ENCODE measurements at regions not wholly inside any gene's neighbourhood (a gene's known extent, or its start where the extent isn't known, plus 50 kb on each side); places are given as distances from the start of the nearest gene placed in this dataset.

GRCh38 chr16:50878966-50879615, 137.2 kb downstream of the CYLD start:
- Histone ChIP-seq H3K4me1 (ENCODE audit: control insufficient read depth, insufficient read depth, low read length) (no peaks in the 10 kb centered on the region), H3K4me3 (ENCODE audit: low read length) (no peak overlapping the region), H3K27me3 (ENCODE audit: control insufficient read depth, insufficient read depth, low read length) (peaks cover 2% of the 10 kb centered on the region), H3K36me3 (ENCODE audit: control insufficient read depth, insufficient read depth, low read length) (no peaks in the 10 kb centered on the region), H3K9me3 (ENCODE audit: control insufficient read depth, insufficient read depth, low read length) (no peaks in the 10 kb centered on the region), H3K27ac (ENCODE audit: low read length) (no peak overlapping the region)
- intact Hi-C loops (cut with micrococcal nuclease), result no loop called here
- TF ChIP-seq CTCF (IDR thresholded peaks at IDR 0.05), result no peak
- no peak for DNase-seq
- no peak for ATAC-seq
- Mint-ChIP-seq H3K9me3 (no peaks in the 10 kb centered on the region), H3K27ac (no peak overlapping the region), H3K36me3 (no peaks in the 10 kb centered on the region), H3K4me3 (no peak overlapping the region), H3K27me3 (ENCODE audit: low read depth in 2 of 2) (peaks cover 16 to 37% of the 10 kb centered on the region in 2 donors), H3K4me1 (no peaks in the 10 kb centered on the region)
- 84% methylated on average over 13 of the region's 15 CpGs for WGBS (ENCODE audit: insufficient coverage)

GRCh38 chr16:50878536-50878935, 136.7 kb downstream of the CYLD start:
- no peak for TF ChIP-seq CTCF (IDR thresholded peaks at IDR 0.05)
- H3K27me3 ChIP-seq (ENCODE audit: control insufficient read depth, insufficient read depth, low read length), result peaks cover 2% of the 10 kb centered on the region
- no peaks in the 10 kb centered on the region for H3K36me3 ChIP-seq (ENCODE audit: control insufficient read depth, insufficient read depth, low read length)
- no peak overlapping the region for H3K4me3 ChIP-seq (ENCODE audit: low read length)
- intact Hi-C loops (cut with micrococcal nuclease), result no loop called here
- peaks cover 16 to 37% of the 10 kb centered on the region in 2 donors for H3K27me3 Mint-ChIP-seq (ENCODE audit: low read depth in 2 of 2)
- H3K4me1 ChIP-seq (ENCODE audit: control insufficient read depth, insufficient read depth, low read length), result no peaks in the 10 kb centered on the region
- no peaks in the 10 kb centered on the region for H3K36me3 Mint-ChIP-seq
- no peak overlapping the region for H3K4me3 Mint-ChIP-seq
- no peak overlapping the region for H3K27ac ChIP-seq (ENCODE audit: low read length)
- ATAC-seq, result no peak
- no peak for DNase-seq
- H3K4me1 Mint-ChIP-seq, result no peaks in the 10 kb centered on the region
- H3K9me3 Mint-ChIP-seq, result no peaks in the 10 kb centered on the region
- no peaks in the 10 kb centered on the region for H3K9me3 ChIP-seq (ENCODE audit: control insufficient read depth, insufficient read depth, low read length)
- H3K27ac Mint-ChIP-seq, result no peak overlapping the region
- WGBS (ENCODE audit: insufficient coverage), result 77% methylated on average over 3 of the region's 3 CpGs

GRCh38 chr16:50876263-50876662, 134.4 kb downstream of the CYLD start:
- Histone ChIP-seq H3K27me3 (ENCODE audit: control insufficient read depth, insufficient read depth, low read length) (peaks cover 2% of the 10 kb centered on the region), H3K27ac (ENCODE audit: low read length) (no peak overlapping the region), H3K4me1 (ENCODE audit: control insufficient read depth, insufficient read depth, low read length) (no peaks in the 10 kb centered on the region), H3K4me3 (ENCODE audit: low read length) (no peak overlapping the region), H3K36me3 (ENCODE audit: control insufficient read depth, insufficient read depth, low read length) (no peaks in the 10 kb centered on the region), H3K9me3 (ENCODE audit: control insufficient read depth, insufficient read depth, low read length) (no peaks in the 10 kb centered on the region)
- ATAC-seq (no peak), DNase-seq (no peak)
- H3K27me3 Mint-ChIP-seq (ENCODE audit: low read depth in 2 of 2), result peaks cover 28 to 53% of the 10 kb centered on the region in 2 donors
- no peak overlapping the region for H3K27ac Mint-ChIP-seq
- H3K4me3 Mint-ChIP-seq, result no peak overlapping the region
- no peaks in the 10 kb centered on the region for H3K36me3 Mint-ChIP-seq
- 85% methylated on average over 4 of the region's 4 CpGs for WGBS (ENCODE audit: insufficient coverage)
- TF ChIP-seq CTCF (IDR thresholded peaks at IDR 0.05), result no peak
- no peaks in the 10 kb centered on the region for H3K9me3 Mint-ChIP-seq
- no peaks in the 10 kb centered on the region for H3K4me1 Mint-ChIP-seq
- intact Hi-C loops (cut with micrococcal nuclease), result no loop called here

GRCh38 chr16:50868577-50868976, 126.7 kb downstream of the CYLD start:
- Mint-ChIP-seq H3K4me3 (no peak overlapping the region), H3K36me3 (no peaks in the 10 kb centered on the region), H3K4me1 (no peaks in the 10 kb centered on the region), H3K27ac (no peak overlapping the region), H3K27me3 (ENCODE audit: low read depth in 2 of 2) (peaks cover 22 to 45% of the 10 kb centered on the region in 2 donors), H3K9me3 (no peaks in the 10 kb centered on the region)
- ATAC-seq (no peak), DNase-seq (no peak)
- Histone ChIP-seq H3K27me3 (ENCODE audit: control insufficient read depth, insufficient read depth, low read length) (no peaks in the 10 kb centered on the region), H3K36me3 (ENCODE audit: control insufficient read depth, insufficient read depth, low read length) (no peaks in the 10 kb centered on the region), H3K4me3 (ENCODE audit: low read length) (no peak overlapping the region), H3K27ac (ENCODE audit: low read length) (no peak overlapping the region), H3K9me3 (ENCODE audit: control insufficient read depth, insufficient read depth, low read length) (no peaks in the 10 kb centered on the region), H3K4me1 (ENCODE audit: control insufficient read depth, insufficient read depth, low read length) (no peaks in the 10 kb centered on the region)
- no peak for TF ChIP-seq CTCF (IDR thresholded peaks at IDR 0.05)
- intact Hi-C loops (cut with micrococcal nuclease), result no loop called here
